ENCODE measurements at regions not wholly inside any gene's neighbourhood (a gene's known extent, or its start where the extent isn't known, plus 50 kb on each side); places are given as distances from the start of the nearest gene placed in this dataset.

GRCh38 chr2:64795024-64795592 lies 141.4 kb upstream of the SERTAD2 start:
- H3K36me3 ChIP-seq (replicated peaks; ENCODE audit: low read depth, low read length), result no peaks in the 10 kb centered on the region
- peaks cover 38% of the 10 kb centered on the region for H3K27me3 ChIP-seq (ENCODE audit: low read depth, low read length)
- no peak overlapping the region for H3K4me3 ChIP-seq (ENCODE audit: low read length)
- TF ChIP-seq CTCF (IDR thresholded peaks at IDR 0.05; ENCODE audit: low read depth, low read length), result no peak
- no peak for TF ChIP-seq EZH2phosphoT487 (IDR thresholded peaks at IDR 0.05; ENCODE audit: low read depth)
- no peak overlapping the region for H2AFZ ChIP-seq (ENCODE audit: low read depth, low read length)
- H3K79me2 ChIP-seq (ENCODE audit: low read length), result no peaks in the 10 kb centered on the region
- H3K4me1 ChIP-seq (ENCODE audit: low read length), result peaks cover 25% of the 10 kb centered on the region
- H4K20me1 ChIP-seq (ENCODE audit: insufficient read depth, low read length), result no peaks in the 10 kb centered on the region
- H3K4me2 ChIP-seq (ENCODE audit: low read length), result no peak overlapping the region
- no peak overlapping the region for H3K27ac ChIP-seq (ENCODE audit: low read length)
- H3K9me3 ChIP-seq (ENCODE audit: insufficient read depth, low read length), result no peaks in the 10 kb centered on the region
- H3K9ac ChIP-seq (ENCODE audit: low read length), result no peak overlapping the region

GRCh38 chr2:64796926-64797325 lies 143.2 kb upstream of the SERTAD2 start:
- no peak overlapping the region for H3K4me2 ChIP-seq (ENCODE audit: low read length)
- H3K9ac ChIP-seq (ENCODE audit: low read length), result no peak overlapping the region
- H3K36me3 ChIP-seq (replicated peaks; ENCODE audit: low read depth, low read length), result no peaks in the 10 kb centered on the region
- TF ChIP-seq CTCF (IDR thresholded peaks at IDR 0.05; ENCODE audit: low read depth, low read length) (no peak), EZH2phosphoT487 (IDR thresholded peaks at IDR 0.05; ENCODE audit: low read depth) (no peak)
- H3K9me3 ChIP-seq (ENCODE audit: insufficient read depth, low read length), result no peaks in the 10 kb centered on the region
- H3K79me2 ChIP-seq (ENCODE audit: low read length), result no peaks in the 10 kb centered on the region
- H2AFZ ChIP-seq (ENCODE audit: low read depth, low read length), result no peak overlapping the region
- no peaks in the 10 kb centered on the region for H4K20me1 ChIP-seq (ENCODE audit: insufficient read depth, low read length)
- H3K4me1 ChIP-seq (ENCODE audit: low read length), result peaks cover 25% of the 10 kb centered on the region
- no peak overlapping the region for H3K4me3 ChIP-seq (ENCODE audit: low read length)
- H3K27ac ChIP-seq (ENCODE audit: low read length), result no peak overlapping the region
- peaks cover 34% of the 10 kb centered on the region for H3K27me3 ChIP-seq (ENCODE audit: low read depth, low read length)

GRCh38 chr2:64797881-64798575 lies 144.3 kb upstream of the SERTAD2 start:
- Histone ChIP-seq H3K79me2 (ENCODE audit: low read length) (no peaks in the 10 kb centered on the region), H3K27me3 (ENCODE audit: low read depth, low read length) (peaks cover 28% of the 10 kb centered on the region), H2AFZ (ENCODE audit: low read depth, low read length) (no peak overlapping the region), H3K9me3 (ENCODE audit: insufficient read depth, low read length) (no peaks in the 10 kb centered on the region), H3K36me3 (replicated peaks; ENCODE audit: low read depth, low read length) (no peaks in the 10 kb centered on the region), H3K4me3 (ENCODE audit: low read length) (no peak overlapping the region), H3K9ac (ENCODE audit: low read length) (no peak overlapping the region), H4K20me1 (ENCODE audit: insufficient read depth, low read length) (no peaks in the 10 kb centered on the region), H3K4me2 (ENCODE audit: low read length) (no peak overlapping the region), H3K4me1 (ENCODE audit: low read length) (peaks cover 21% of the 10 kb centered on the region), H3K27ac (ENCODE audit: low read length) (no peak overlapping the region)
- TF ChIP-seq CTCF (IDR thresholded peaks at IDR 0.05; ENCODE audit: low read depth, low read length) (no peak), EZH2phosphoT487 (IDR thresholded peaks at IDR 0.05; ENCODE audit: low read depth) (no peak)

GRCh38 chr2:64799592-64800252 lies 146.0 kb upstream of the SERTAD2 start:
- no peaks in the 10 kb centered on the region for H3K36me3 ChIP-seq (replicated peaks; ENCODE audit: low read depth, low read length)
- H3K9me3 ChIP-seq (ENCODE audit: insufficient read depth, low read length), result no peaks in the 10 kb centered on the region
- no peak for TF ChIP-seq CTCF (IDR thresholded peaks at IDR 0.05; ENCODE audit: low read depth, low read length)
- TF ChIP-seq EZH2phosphoT487 (IDR thresholded peaks at IDR 0.05; ENCODE audit: low read depth), result no peak
- no peak overlapping the region for H3K27ac ChIP-seq (ENCODE audit: low read length)
- peaks cover 21% of the 10 kb centered on the region for H3K27me3 ChIP-seq (ENCODE audit: low read depth, low read length)
- no peak overlapping the region for H2AFZ ChIP-seq (ENCODE audit: low read depth, low read length)
- H4K20me1 ChIP-seq (ENCODE audit: insufficient read depth, low read length), result no peaks in the 10 kb centered on the region
- H3K4me2 ChIP-seq (ENCODE audit: low read length), result no peak overlapping the region
- no peak overlapping the region for H3K9ac ChIP-seq (ENCODE audit: low read length)
- H3K4me1 ChIP-seq (ENCODE audit: low read length), result peaks cover 4% of the 10 kb centered on the region
- H3K79me2 ChIP-seq (ENCODE audit: low read length), result no peaks in the 10 kb centered on the region
- no peak overlapping the region for H3K4me3 ChIP-seq (ENCODE audit: low read length)
